NCI-H1105 treated with DMSO at 0.1 percent for 48 hours (cell line): ENCODE measurements at regions not wholly inside any gene's neighbourhood (a gene's known extent, or its start where the extent isn't known, plus 50 kb on each side); places are given as distances from the start of the nearest gene placed in this dataset.
A peak's percentile ranks its signal among the peaks of the same experiment; 100 is the strongest.
"Not testable (repeated sequence)": the region's sequence is repeated elsewhere in the genome, so short reads cannot be mapped to it uniquely, and the experiment has no call there.

ENCODE experiments used
- DNase-seq: peaks from one replicate; lab custom pipeline; 2025; lab: John Stamatoyannopoulos, UW

GRCh38 chr6:10180138-10181074 lies 234.5 kb downstream of the TFAP2A start:
- peak; percentile 93 for DNase-seq

DNA sequence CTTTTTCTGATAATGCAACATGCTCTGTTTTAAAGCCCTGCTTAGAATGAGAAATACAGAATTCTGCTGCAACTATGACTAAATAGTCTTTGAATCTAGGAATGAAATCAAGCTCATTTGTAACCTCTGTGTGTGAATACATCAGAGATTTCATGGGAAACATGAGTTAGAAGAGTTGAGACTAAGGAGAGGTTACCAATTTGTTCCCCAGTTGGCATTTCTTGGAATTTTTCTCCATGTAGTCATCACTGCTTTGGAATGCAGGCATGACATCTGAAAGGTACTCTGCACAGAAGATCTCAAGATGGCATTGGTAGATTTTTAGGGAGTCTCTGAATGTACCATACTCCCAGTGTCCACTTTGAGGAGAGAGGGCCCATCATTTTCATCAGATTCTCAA lies 237.2 kb downstream of the TFAP2A start:
- DNase-seq = no peak

- DNase-seq = no peak
Measured at GRCh38 chr6:10175362-10175761, 239.5 kb downstream of the TFAP2A start.

DNA sequence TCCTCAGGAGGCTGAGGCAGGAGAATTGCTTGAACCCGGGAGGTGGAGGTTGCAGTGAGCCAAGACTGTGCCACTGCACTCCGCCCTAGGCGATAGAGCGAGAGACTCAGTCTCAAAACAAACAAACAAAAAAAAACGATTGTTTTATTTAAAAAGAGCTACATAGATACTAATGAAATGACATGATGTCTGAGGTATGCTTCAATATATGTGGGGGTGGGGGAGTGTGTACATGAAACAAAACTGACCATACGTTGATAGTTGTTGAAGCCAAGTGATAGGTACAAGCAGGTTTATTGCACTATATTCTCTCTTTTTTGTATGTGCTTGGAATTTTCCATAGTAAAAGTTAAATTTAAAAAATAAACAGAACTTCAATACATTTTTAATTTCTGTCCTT lies 240.1 kb downstream of the TFAP2A start:
- no peak for DNase-seq

DNA sequence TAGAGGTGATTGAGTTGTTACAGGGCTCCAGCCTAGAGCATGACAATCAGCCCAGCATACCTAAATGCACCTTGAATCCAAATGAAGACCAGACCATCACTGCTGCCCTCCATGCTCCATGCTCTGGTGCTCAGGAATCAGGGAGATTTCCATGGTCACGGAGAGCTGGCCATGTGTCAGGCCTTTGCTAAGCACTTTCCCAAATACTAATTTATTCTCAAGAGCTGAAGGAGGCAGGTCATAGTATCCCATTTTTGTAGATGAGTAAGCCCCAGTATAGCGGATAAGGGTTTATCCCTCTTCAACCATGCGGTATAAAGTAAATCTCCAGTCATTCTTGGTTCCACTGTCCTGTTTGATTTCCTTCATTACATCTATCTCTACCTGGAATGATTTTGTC lies 240.8 kb downstream of the TFAP2A start:
- no peak for DNase-seq

DNA sequence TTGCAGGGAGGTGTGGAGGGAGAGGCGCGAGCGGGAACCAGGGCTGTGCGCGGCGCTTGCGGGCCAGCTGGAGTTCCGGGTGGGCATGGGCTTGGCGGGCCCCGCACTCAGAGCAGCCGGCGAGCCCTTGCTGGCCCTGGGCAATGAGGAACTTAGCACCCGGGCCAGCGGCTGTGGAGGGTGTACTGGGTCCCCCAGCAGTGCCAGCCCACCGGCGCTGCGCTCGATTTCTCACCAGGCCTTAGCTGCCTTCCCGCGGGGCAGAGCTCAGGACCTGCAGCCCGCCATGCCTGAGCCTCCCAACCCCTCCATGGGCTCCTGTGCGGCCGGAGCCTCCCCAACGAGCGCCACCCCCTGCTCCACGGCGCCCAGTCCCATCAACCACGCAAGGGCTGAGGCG lies 243.2 kb downstream of the TFAP2A start:
- not testable (repeated sequence) for DNase-seq

DNA sequence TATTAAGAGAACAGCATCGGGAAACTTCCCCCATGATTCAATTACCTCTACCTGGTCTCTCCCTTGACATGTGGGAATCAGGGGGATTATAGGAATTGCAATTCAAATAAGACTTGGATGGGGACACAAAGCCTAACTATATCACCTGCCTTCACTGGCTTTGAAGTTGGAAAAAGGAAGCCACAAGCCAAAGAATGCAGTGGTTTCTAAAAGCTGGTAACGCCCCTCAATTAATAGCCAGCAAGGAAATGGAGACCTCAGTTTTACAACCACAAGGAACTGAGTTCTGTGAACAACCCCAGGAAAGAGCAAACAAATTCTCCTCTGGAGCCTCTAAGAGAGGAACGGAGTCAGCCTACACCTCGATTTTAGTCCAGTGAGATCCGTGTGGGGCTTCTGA lies 244.1 kb downstream of the TFAP2A start:
- no peak for DNase-seq

DNA sequence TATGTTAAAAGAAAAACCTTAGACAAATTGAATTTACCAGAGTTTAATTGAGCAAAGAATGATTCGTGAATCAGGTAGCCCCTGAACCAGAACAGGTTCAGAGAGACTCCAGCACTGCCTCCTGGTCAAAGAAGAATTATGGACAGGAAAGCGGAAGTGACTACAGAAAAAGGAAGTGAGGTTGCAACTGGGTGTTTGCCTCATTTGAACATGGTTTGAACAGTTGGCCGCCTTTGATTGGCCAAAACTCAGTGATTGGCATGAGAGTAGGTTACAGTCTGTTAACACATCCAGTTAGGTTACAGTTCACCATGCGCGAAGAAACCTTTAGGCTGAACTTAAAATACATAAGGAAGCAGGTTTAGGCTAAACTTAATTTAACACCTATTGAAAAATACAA lies 248.8 kb downstream of the TFAP2A start:
- no peak for DNase-seq

- peak; percentile 88 for DNase-seq
Measured at GRCh38 chr6:10163203-10163962, 251.5 kb downstream of the TFAP2A start.

DNA sequence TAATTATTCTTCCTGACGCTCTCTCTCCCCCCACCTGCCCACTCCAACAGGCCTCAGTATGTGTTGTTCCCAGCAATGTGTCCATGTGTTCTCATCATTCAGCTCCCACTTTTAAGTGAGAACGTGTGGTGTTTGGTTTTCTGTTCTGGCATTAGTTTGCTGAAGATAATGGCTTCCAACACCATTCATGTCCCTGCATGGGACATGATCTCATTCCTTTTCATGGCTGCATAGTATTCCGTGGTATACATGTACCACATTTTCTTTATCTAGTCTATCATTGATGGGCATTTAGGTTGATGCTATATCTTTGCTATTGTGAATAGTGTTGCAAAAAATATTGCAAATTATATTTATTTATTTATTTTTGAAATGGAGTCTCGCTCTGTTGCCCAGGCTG lies 258.0 kb downstream of the TFAP2A start:
- DNase-seq = no peak

GRCh38 chr6:10154251-10154650 lies 260.6 kb downstream of the TFAP2A start:
- peak; percentile 19 for DNase-seq

GRCh38 chr6:10151144-10151915 lies 263.5 kb downstream of the TFAP2A start:
- peak; percentile 92 for DNase-seq

- DNase-seq = no peak
Measured at GRCh38 chr6:10149603-10150002, 265.3 kb downstream of the TFAP2A start.

DNA sequence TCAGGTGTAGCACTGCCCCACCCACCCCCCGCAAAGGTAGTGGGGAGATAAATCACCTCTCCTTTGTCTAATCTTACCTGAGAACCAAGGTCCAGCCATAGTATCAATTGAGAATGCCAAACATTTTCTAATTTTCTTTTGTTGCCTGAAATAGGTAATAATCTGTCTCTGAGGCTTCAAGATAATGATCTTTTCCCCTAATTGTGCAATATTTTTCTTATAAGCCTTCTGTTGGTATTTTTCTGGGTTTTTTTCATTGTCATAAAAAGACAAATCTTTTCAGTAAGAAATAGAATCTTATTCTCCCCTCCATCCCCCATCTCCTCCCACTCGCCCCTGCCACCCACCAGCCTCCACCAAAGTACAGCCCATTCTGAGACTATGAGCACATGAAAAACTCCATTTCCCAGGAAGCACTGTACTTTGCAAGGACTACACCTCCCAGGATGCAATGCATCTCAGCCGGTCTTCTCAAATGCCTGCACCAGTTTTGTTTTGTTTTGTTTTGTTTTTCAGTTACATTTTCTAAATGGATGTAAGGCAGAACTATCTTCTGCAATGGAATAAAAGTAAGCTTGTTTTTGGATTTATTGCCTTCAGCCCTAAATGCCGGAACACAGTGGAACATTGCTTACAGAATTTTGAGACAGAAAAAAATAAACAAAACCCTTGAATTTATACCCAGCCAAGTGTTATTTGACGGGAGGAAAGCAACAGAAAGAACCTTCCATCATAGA lies 268.0 kb downstream of the TFAP2A start:
- DNase-seq = no peak

DNA sequence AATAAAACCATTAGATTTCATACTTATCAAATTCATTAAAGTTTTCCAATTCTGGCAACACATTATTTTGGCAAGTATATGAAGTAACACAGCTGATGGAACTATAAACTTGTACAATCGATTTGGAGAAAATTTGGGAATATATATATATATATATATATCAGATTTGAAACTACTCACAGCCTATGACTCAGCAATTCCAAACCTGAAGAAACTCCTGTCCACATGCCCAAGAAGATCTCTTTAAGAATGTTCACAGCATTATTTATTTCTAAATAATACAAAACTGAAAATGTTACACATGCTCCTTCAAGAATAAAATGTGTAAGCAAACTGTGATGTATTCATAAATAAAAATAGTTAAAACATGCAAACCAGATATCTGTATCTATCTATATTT lies 270.1 kb downstream of the TFAP2A start:
- DNase-seq = no peak

GRCh38 chr6:10141746-10142443 lies 273.0 kb downstream of the TFAP2A start:
- no peak for DNase-seq

DNA sequence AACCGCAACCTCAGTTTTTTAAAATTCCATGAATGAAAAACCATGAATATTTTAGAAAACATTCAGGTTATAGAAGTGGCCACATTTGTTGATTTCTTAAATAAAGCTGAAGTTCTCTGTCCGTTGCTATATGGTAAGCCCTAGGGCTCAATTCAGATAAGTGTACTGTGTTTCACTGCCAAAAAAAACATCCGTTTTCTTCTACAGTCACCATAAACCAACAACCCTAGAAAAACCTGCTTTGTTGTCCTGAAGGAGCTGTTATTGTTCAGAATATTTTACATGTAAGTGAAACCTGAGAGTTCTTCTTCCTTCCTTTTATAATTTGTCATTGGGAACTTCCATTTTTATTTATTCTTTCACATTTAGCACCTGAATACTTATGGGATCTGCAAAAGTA lies 274.1 kb downstream of the TFAP2A start:
- peak; percentile 52 for DNase-seq

- DNase-seq = no peak
Measured at GRCh38 chr6:10140136-10140535, 274.7 kb downstream of the TFAP2A start.

DNA sequence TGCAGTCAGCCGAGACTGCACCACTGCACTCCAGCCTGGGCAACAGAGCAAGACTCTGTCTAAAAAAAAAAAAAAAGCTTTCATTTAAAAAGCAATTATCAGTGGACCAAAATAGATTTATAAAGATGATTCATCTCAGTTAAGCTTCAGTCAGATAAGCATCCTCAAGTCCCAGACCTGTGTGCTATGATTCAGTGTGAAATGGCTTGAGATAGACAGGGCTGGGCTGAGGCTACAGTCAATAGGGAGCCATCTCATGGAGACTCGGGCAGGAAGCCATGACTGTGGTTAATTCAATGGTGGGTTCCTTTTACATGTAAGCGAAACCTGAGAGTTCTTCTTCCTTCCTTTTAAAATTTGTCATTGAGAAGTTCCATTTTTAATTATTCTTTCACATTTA lies 276.0 kb downstream of the TFAP2A start:
- no peak for DNase-seq

- DNase-seq = no peak
Measured at GRCh38 chr6:10136636-10137035, 278.2 kb downstream of the TFAP2A start.

- not testable (repeated sequence) for DNase-seq
Measured at GRCh38 chr6:10134185-10134584, 280.7 kb downstream of the TFAP2A start.
